DMS153 (cell line): ENCODE measurements at regions not wholly inside any gene's neighbourhood (a gene's known extent, or its start where the extent isn't known, plus 50 kb on each side); places are given as distances from the start of the nearest gene placed in this dataset.
"Not testable (repeated sequence)": the region's sequence is repeated elsewhere in the genome, so short reads cannot be mapped to it uniquely, and the experiment has no call there.

Experiments
- DNase-seq: peaks from one replicate; lab custom pipeline; 2025; lab: John Stamatoyannopoulos, UW

- DNase-seq, result no peak
Observed at GRCh38 chr5:75844301-75844700, 127.1 kb upstream of the POC5 start.

- DNase-seq, result no peak
Observed at GRCh38 chr5:75843319-75843718, 126.1 kb upstream of the POC5 start.

- DNase-seq, result no peak
Observed at GRCh38 chr5:75839547-75839946, 122.3 kb upstream of the POC5 start.

- DNase-seq, result no peak
Observed at GRCh38 chr5:75837258-75837841, 120.1 kb upstream of the POC5 start.

- DNase-seq, result no peak
Observed at GRCh38 chr5:75831561-75831960, 114.3 kb upstream of the POC5 start.

- no peak for DNase-seq
Observed at GRCh38 chr5:75828029-75828428, 110.8 kb upstream of the POC5 start.

- no peak for DNase-seq
Observed at GRCh38 chr5:75824323-75824722, 107.1 kb upstream of the POC5 start.

GRCh38 chr5:75823811-75824210, 106.6 kb upstream of the POC5 start:
- no peak for DNase-seq

- no peak for DNase-seq
Observed at GRCh38 chr5:75818661-75819060, 101.4 kb upstream of the POC5 start.

GRCh38 chr5:75799695-75800094, 82.5 kb upstream of the POC5 start:
- not testable (repeated sequence) for DNase-seq

GRCh38 chr5:75769338-75769737, 52.1 kb upstream of the POC5 start:
- DNase-seq, result not testable (repeated sequence)
